GM23338 (cell line): ENCODE measurements at regions not wholly inside any gene's neighbourhood (a gene's known extent, or its start where the extent isn't known, plus 50 kb on each side); places are given as distances from the start of the nearest gene placed in this dataset.

ENCODE experiments used
- ATAC-seq: fragments of 200-7000 bp; cut with Tn5 transposase; 3 replicates; pipeline ENCODE4 v1.9.1; 2020
- DNase-seq: peaks from one replicate; pipeline ENCODE4 v3.0.0-alpha.2; 2015; ENCODE audit warnings: low spot score
- H2AFZ ChIP-seq: fragments of 200-600 bp; sonication (generic); 2 replicates; pipeline ENCODE4 v1.8.0; 2016; ENCODE audit warnings: antibody characterized with exemption, mild to moderate bottlenecking, moderate library complexity
- H3F3A ChIP-seq: fragments of 200-600 bp; sonication (generic); replicated peaks from 2 replicates; pipeline ENCODE4 v1.8.0; 2017; ENCODE audit warnings: antibody characterized with exemption, mixed run types, low read depth
- H3K27ac ChIP-seq: fragments of 200-600 bp; sonication (generic); 2 replicates; pipeline ENCODE4 v1.6.1; 2016; ENCODE audit warnings: low read depth
- H3K27me3 ChIP-seq: fragments of 200-600 bp; sonication (generic); 2 replicates; pipeline ENCODE4 v1.8.0; 2016; ENCODE audit warnings: mild to moderate bottlenecking, mixed run types, moderate library complexity; ENCODE audit not compliant: insufficient read depth
- H3K36me3 ChIP-seq: fragments of 200-600 bp; sonication (generic); 2 replicates; pipeline ENCODE4 v1.8.0; 2016; ENCODE audit warnings: mild to moderate bottlenecking; ENCODE audit not compliant: insufficient read depth
- H3K4me1 ChIP-seq: fragments of 200-600 bp; sonication (generic); 2 replicates; pipeline ENCODE4 v1.8.0; 2016; ENCODE audit warnings: mild to moderate bottlenecking, moderate library complexity; ENCODE audit not compliant: insufficient read depth
- H3K4me2 ChIP-seq: fragments of 200-600 bp; sonication (generic); 2 replicates; pipeline ENCODE4 v1.7.1; 2017; ENCODE audit warnings: mixed run types
- H3K4me3 ChIP-seq: fragments of 200-600 bp; sonication (generic); 2 replicates; pipeline ENCODE4 v1.6.1; 2016; ENCODE audit warnings: mixed run types
- H3K79me2 ChIP-seq: fragments of 200-600 bp; sonication (generic); replicated peaks from 2 replicates; pipeline ENCODE4 v1.8.0; 2017; ENCODE audit warnings: mild to moderate bottlenecking; ENCODE audit not compliant: insufficient read depth
- H3K9me2 ChIP-seq: fragments of 200-600 bp; sonication (generic); 2 replicates; pipeline ENCODE4 v1.8.0; 2017; ENCODE audit not compliant: insufficient read depth
- H4K20me1 ChIP-seq: fragments of 200-600 bp; sonication (generic); replicated peaks from 2 replicates; pipeline ENCODE4 v1.8.0; 2017; ENCODE audit warnings: mild to moderate bottlenecking; ENCODE audit not compliant: insufficient read depth
- H3K27ac Mint-ChIP-seq: 2 replicates; pipeline ENCODE4 v1.8.0; 2020; ENCODE audit warnings: inconsistent platforms, mild to moderate bottlenecking, moderate library complexity, mixed read lengths
- H3K27me3 Mint-ChIP-seq: 3 replicates; pipeline ENCODE4 v1.8.0; 2022; ENCODE audit warnings: low read depth, mild to moderate bottlenecking, moderate library complexity, mixed read lengths, inconsistent platforms; ENCODE audit not compliant: insufficient read depth, poor library complexity
- H3K36me3 Mint-ChIP-seq: 3 replicates; pipeline ENCODE4 v1.8.0; 2021; ENCODE audit warnings: low read depth, mild to moderate bottlenecking, inconsistent platforms, moderate library complexity, mixed read lengths
- H3K4me1 Mint-ChIP-seq: 3 replicates; pipeline ENCODE4 v1.8.0; 2020; ENCODE audit warnings: mild to moderate bottlenecking, inconsistent platforms, mixed read lengths
- H3K4me3 Mint-ChIP-seq: 3 replicates; pipeline ENCODE4 v1.8.0; 2021; ENCODE audit warnings: moderate library complexity, mild to moderate bottlenecking, inconsistent platforms, mixed read lengths
- H3K9me3 Mint-ChIP-seq: 3 replicates; pipeline ENCODE4 v1.8.0; 2020; ENCODE audit warnings: moderate library complexity, mild to moderate bottlenecking, inconsistent platforms, mixed read lengths
- CTCF ChIP-seq, 2 experiments: fragments of 200-600 bp in 1 of 2; sonication (generic) in 1 of 2; conservative IDR thresholded peaks; 2 replicates each; pipeline versions ENCODE4 v1.5.1 to v1.6.1; 2016 to 2017; ENCODE audit warnings: antibody characterized with exemption in 2 of 2, low read depth in 2 of 2, mild to moderate bottlenecking in 2 of 2, moderate library complexity in 1 of 2
- EZH2 ChIP-seq: fragments of 200-600 bp; sonication (generic); IDR thresholded peaks from one replicate; pipeline ENCODE4 v1.8.0; 2017; ENCODE audit warnings: antibody characterized with exemption, mild to moderate bottlenecking, low read depth; ENCODE audit not compliant: unreplicated experiment
- EZH2phosphoT487 ChIP-seq: fragments of 200-600 bp; sonication (generic); IDR thresholded peaks from one replicate; pipeline ENCODE4 v1.8.1; 2018; ENCODE audit warnings: antibody characterized with exemption; ENCODE audit not compliant: unreplicated experiment
- JUNB ChIP-seq: IDR thresholded peaks from one replicate; pipeline ENCODE4 v1.6.1; 2016; ENCODE audit warnings: antibody characterized with exemption; ENCODE audit not compliant: unreplicated experiment
- NANOG ChIP-seq: IDR thresholded peaks from 2 replicates; pipeline ENCODE4 v1.6.1; 2016; ENCODE audit warnings: antibody characterized with exemption, borderline replicate concordance
- POLR2AphosphoS5 ChIP-seq: IDR thresholded peaks from 2 replicates; pipeline ENCODE4 v1.6.1; 2016; ENCODE audit warnings: antibody characterized with exemption, low read depth
- REST ChIP-seq: IDR thresholded peaks from one replicate; pipeline ENCODE4 v1.6.1; 2018; ENCODE audit warnings: antibody characterized with exemption; ENCODE audit not compliant: unreplicated experiment
- STAT1 ChIP-seq: IDR thresholded peaks from one replicate; pipeline ENCODE4 v1.6.1; 2016; ENCODE audit warnings: antibody characterized with exemption; ENCODE audit not compliant: unreplicated experiment
- ZNF114 ChIP-seq: fragments of 250-450 bp; sonication (Bioruptor Pico); IDR thresholded peaks from 2 replicates; pipeline ENCODE4 v1.5.0; 2020; ENCODE audit warnings: mild to moderate bottlenecking, moderate library complexity
- ZNF462 ChIP-seq: fragments of 250-450 bp; sonication (Bioruptor Pico); IDR thresholded peaks from 2 replicates; pipeline ENCODE4 v1.5.0; 2020; ENCODE audit warnings: mild to moderate bottlenecking, moderate library complexity

GRCh38 chr5:89343666-89344065, 460.7 kb upstream of the MEF2C start:
- Mint-ChIP-seq H3K36me3 (no peaks in the 10 kb centered on the region), H3K9me3 (no peaks in the 10 kb centered on the region), H3K27ac (no peak overlapping the region; the same call in 1 of the 2 replicates), H3K27me3 (no peaks in the 10 kb centered on the region), H3K4me3 (no peak overlapping the region), H3K4me1 (peaks cover 10% of the 10 kb centered on the region; the same call in 2 of the 3 replicates)
- H4K20me1 ChIP-seq = no peaks in the 10 kb centered on the region
- H3K27ac ChIP-seq = no peak overlapping the region
- no peaks in the 10 kb centered on the region for H3F3A ChIP-seq
- no peaks in the 10 kb centered on the region for H3K9me2 ChIP-seq
- H2AFZ ChIP-seq = no peak overlapping the region
- TF ChIP-seq JUNB = no peak
- no peak for TF ChIP-seq EZH2phosphoT487
- TF ChIP-seq NANOG = no peak
- TF ChIP-seq CTCF (conservative IDR thresholded peaks at IDR 0.05; ENCODE audit: low read depth in 2 of 2) = no peak
- TF ChIP-seq ZNF462 = no peak
- TF ChIP-seq ZNF114 = no peak
- no peak for TF ChIP-seq STAT1
- no peak for TF ChIP-seq EZH2
- no peak for TF ChIP-seq POLR2AphosphoS5
- TF ChIP-seq REST = no peak
- no peak overlapping the region for H3K4me2 ChIP-seq
- no peaks in the 10 kb centered on the region for H3K79me2 ChIP-seq
- ATAC-seq (no peak), DNase-seq (no peak)
- no peak overlapping the region for H3K4me3 ChIP-seq
- H3K27me3 ChIP-seq = no peaks in the 10 kb centered on the region
- no peaks in the 10 kb centered on the region for H3K36me3 ChIP-seq
- no peaks in the 10 kb centered on the region for H3K4me1 ChIP-seq
